Chondrocyte (in vitro differentiated cells): ENCODE measurements at regions not wholly inside any gene's neighbourhood (a gene's known extent, or its start where the extent isn't known, plus 50 kb on each side); places are given as distances from the start of the nearest gene placed in this dataset.

Experiments
- DNase-seq: peaks from one replicate; pipeline ENCODE4 v3.0.0; 2021; ENCODE audit warnings: mixed read lengths, low spot score
- H3K27ac Mint-ChIP-seq: one replicate; pipeline ENCODE4 v1.8.0; 2021; ENCODE audit warnings: mild to moderate bottlenecking, moderate library complexity, mixed read lengths; ENCODE audit not compliant: unreplicated experiment
- H3K27me3 Mint-ChIP-seq: 2 replicates; pipeline ENCODE4 v1.8.0; 2021; ENCODE audit warnings: low read depth, mixed read lengths
- H3K36me3 Mint-ChIP-seq: 2 replicates; pipeline ENCODE4 v1.8.0; 2021; ENCODE audit warnings: low read depth, mixed read lengths
- H3K4me1 Mint-ChIP-seq: 2 replicates; pipeline ENCODE4 v1.8.0; 2021; ENCODE audit warnings: low read depth, mild to moderate bottlenecking, mixed read lengths
- H3K4me3 Mint-ChIP-seq: one replicate; pipeline ENCODE4 v1.8.0; 2021; ENCODE audit warnings: mild to moderate bottlenecking, moderate library complexity, mixed read lengths; ENCODE audit not compliant: unreplicated experiment
- H3K9me3 Mint-ChIP-seq: 2 replicates; pipeline ENCODE4 v1.8.0; 2021; ENCODE audit warnings: low read depth, mixed read lengths
- CTCF ChIP-seq: fragments of 200-600 bp; sonication (generic); IDR thresholded peaks from 2 replicates; pipeline ENCODE4 v1.5.0; 2021; ENCODE audit warnings: antibody characterized with exemption, mild to moderate bottlenecking, moderate library complexity

GRCh38 chr17:72527789-72528188 is 407.0 kb downstream of the SOX9 start:
- no peaks in the 10 kb centered on the region for H3K27me3 Mint-ChIP-seq
- H3K4me1 Mint-ChIP-seq = peaks cover 8% of the 10 kb centered on the region
- H3K4me3 Mint-ChIP-seq = no peak overlapping the region
- H3K9me3 Mint-ChIP-seq = no peaks in the 10 kb centered on the region
- TF ChIP-seq CTCF = no peak
- no peak overlapping the region for H3K27ac Mint-ChIP-seq
- DNase-seq = no peak
- H3K36me3 Mint-ChIP-seq = no peaks in the 10 kb centered on the region

GRCh38 chr17:72528683-72529082 is 407.9 kb downstream of the SOX9 start:
- Mint-ChIP-seq H3K27ac (no peak overlapping the region), H3K4me1 (peaks cover 8% of the 10 kb centered on the region), H3K36me3 (no peaks in the 10 kb centered on the region), H3K27me3 (no peaks in the 10 kb centered on the region), H3K9me3 (no peaks in the 10 kb centered on the region), H3K4me3 (no peak overlapping the region)
- TF ChIP-seq CTCF = no peak
- no peak for DNase-seq

GRCh38 chr17:72529386-72529785 is 408.6 kb downstream of the SOX9 start:
- Mint-ChIP-seq H3K4me1 (peaks cover 8% of the 10 kb centered on the region), H3K9me3 (peaks cover 3% of the 10 kb centered on the region), H3K27ac (no peak overlapping the region), H3K36me3 (peaks cover under 1% of the 10 kb centered on the region), H3K4me3 (no peak overlapping the region), H3K27me3 (no peaks in the 10 kb centered on the region)
- no peak for TF ChIP-seq CTCF
- no peak for DNase-seq

- DNase-seq = no peak
- H3K36me3 Mint-ChIP-seq = peaks cover 5% of the 10 kb centered on the region
- no peaks in the 10 kb centered on the region for H3K27me3 Mint-ChIP-seq
- H3K27ac Mint-ChIP-seq = no peak overlapping the region
- peaks cover 4% of the 10 kb centered on the region for H3K4me1 Mint-ChIP-seq
- TF ChIP-seq CTCF = no peak
- H3K4me3 Mint-ChIP-seq = no peak overlapping the region
- peaks cover 8% of the 10 kb centered on the region for H3K9me3 Mint-ChIP-seq
Measured at GRCh38 chr17:72530454-72530853, 409.6 kb downstream of the SOX9 start.

- Mint-ChIP-seq H3K27ac (no peak overlapping the region), H3K4me3 (no peak overlapping the region), H3K4me1 (no peaks in the 10 kb centered on the region), H3K9me3 (peaks cover 8% of the 10 kb centered on the region), H3K27me3 (no peaks in the 10 kb centered on the region), H3K36me3 (peaks cover 5% of the 10 kb centered on the region)
- DNase-seq = no peak
- TF ChIP-seq CTCF = no peak
Measured at GRCh38 chr17:72531729-72532128, 410.9 kb downstream of the SOX9 start.
